ENCODE measurements at regions not wholly inside any gene's neighbourhood (a gene's known extent, or its start where the extent isn't known, plus 50 kb on each side); places are given as distances from the start of the nearest gene placed in this dataset.
"Not testable (repeated sequence)": the region's sequence is repeated elsewhere in the genome, so short reads cannot be mapped to it uniquely, and the experiment has no call there.

GRCh38 chr2:239596253-239596652, 195.4 kb upstream of the HDAC4 start:
- DNase-seq: no peak

GRCh38 chr2:239595726-239596125, 194.9 kb upstream of the HDAC4 start:
- DNase-seq: no peak

GRCh38 chr2:239594772-239595608, 194.2 kb upstream of the HDAC4 start:
- DNase-seq: no peak

GRCh38 chr2:239594019-239594771, 193.4 kb upstream of the HDAC4 start:
- no peak for DNase-seq

- DNase-seq: no peak
Measured at GRCh38 chr2:239593455-239593854, 192.6 kb upstream of the HDAC4 start.

- not testable (repeated sequence) for DNase-seq
Measured at GRCh38 chr2:239592629-239593290, 191.9 kb upstream of the HDAC4 start.

- no peak for DNase-seq
Measured at GRCh38 chr2:239590995-239591915, 190.4 kb upstream of the HDAC4 start.

GRCh38 chr2:239590276-239590675, 189.5 kb upstream of the HDAC4 start:
- no peak for DNase-seq

GRCh38 chr2:239589833-239590232, 189.0 kb upstream of the HDAC4 start:
- DNase-seq: no peak

- DNase-seq: no peak
Measured at GRCh38 chr2:239589270-239589825, 188.5 kb upstream of the HDAC4 start.

GRCh38 chr2:239588451-239589269, 187.8 kb upstream of the HDAC4 start:
- no peak for DNase-seq

GRCh38 chr2:239587841-239588240, 187.0 kb upstream of the HDAC4 start:
- DNase-seq: no peak

- DNase-seq: no peak
Measured at GRCh38 chr2:239587311-239587731, 186.5 kb upstream of the HDAC4 start.

- DNase-seq: peak in 4 of 14 donors; percentile 7 to 19 (median 14)
Measured at GRCh38 chr2:239586651-239587310, 186.0 kb upstream of the HDAC4 start.

- no peak for DNase-seq
Measured at GRCh38 chr2:239585422-239585821, 184.6 kb upstream of the HDAC4 start.

- DNase-seq: no peak
Measured at GRCh38 chr2:239584986-239585385, 184.2 kb upstream of the HDAC4 start.

GRCh38 chr2:239583879-239584859, 183.3 kb upstream of the HDAC4 start:
- no peak for DNase-seq

- no peak for DNase-seq
Measured at GRCh38 chr2:239583171-239583878, 182.5 kb upstream of the HDAC4 start.
